Thyroid gland (tissue), 4 donors: ENCODE measurements at regions not wholly inside any gene's neighbourhood (a gene's known extent, or its start where the extent isn't known, plus 50 kb on each side); places are given as distances from the start of the nearest gene placed in this dataset.

Source experiments
- DNase-seq, 2 donors: peaks; one replicate each; pipeline ENCODE4 v3.0.0-alpha.2; 2019
- H3K27ac ChIP-seq, 3 donors: fragments of 200-600 bp; sonication (generic); 1 replicate in 2 of 3; 2 replicates in 1 of 3; pipeline ENCODE4 v1.5.1; 2016 to 2019; ENCODE audit warnings: mild to moderate bottlenecking in 1 of 3, moderate library complexity in 1 of 3
- H3K27me3 ChIP-seq: fragments of 200-600 bp; sonication (generic); one replicate; pipeline ENCODE4 v1.5.1; 2019
- H3K36me3 ChIP-seq, 2 donors: fragments of 200-600 bp; sonication (generic); one replicate each; pipeline ENCODE4 v1.5.1; 2016 to 2019
- H3K4me1 ChIP-seq, 2 donors: fragments of 200-600 bp; sonication (generic); one replicate each; pipeline ENCODE4 v1.5.1; 2017 to 2019
- H3K4me3 ChIP-seq, 3 donors: fragments of 200-600 bp; sonication (generic); replicated peaks in 1 of 3; 1 replicate in 2 of 3; 2 replicates in 1 of 3; pipeline ENCODE4 v1.5.1; 2016; ENCODE audit warnings: mild to moderate bottlenecking in 1 of 3
- H3K9me3 ChIP-seq: fragments of 200-600 bp; sonication (generic); one replicate; pipeline ENCODE4 v1.5.1; 2017
- POLR2A ChIP-seq, 2 donors: fragments of 450-650 bp; IDR thresholded peaks; one replicate each; pipeline ENCODE4 v1.6.1; 2017; ENCODE audit warnings: antibody characterized with exemption in 2 of 2, mild to moderate bottlenecking in 2 of 2, moderate library complexity in 1 of 2
- WGBS, 2 donors: methylation state at CpG; one replicate each; pipeline ENCODE4 v1.1.5; 2017; 5-methylcytosine and 5-hydroxymethylcytosine counted together
- intact Hi-C: fragments of 100-400 bp; cut with DNase I; formaldehyde crosslinking; loops from one replicate; pipeline ENCODE4 v1.15.1; 2023
- TF ChIP-seq, protein P1 (sequence below), 6 experiments: fragments of 200-600 bp in 3 of 6; fragments of 450-650 bp in 3 of 6; sonication (generic) in 3 of 6; IDR thresholded peaks; one replicate each; pipeline ENCODE4 v1.5.1; 2016 to 2019; ENCODE audit warnings: antibody characterized with exemption in 6 of 6, mild to moderate bottlenecking in 2 of 6, inconsistent platforms in 1 of 6, moderate library complexity in 1 of 6

- Histone ChIP-seq H3K36me3 (no peaks in the 10 kb centered on the region), H3K4me1 (no peaks in the 10 kb centered on the region), H3K9me3 (no peaks in the 10 kb centered on the region), H3K4me3 (no peak overlapping the region), H3K27me3 (no peaks in the 10 kb centered on the region), H3K27ac (no peak overlapping the region)
- DNase-seq: no peak
- intact Hi-C loops: no loop called here
- 55 to 64% methylated on average over 1 of the region's 1 CpG for WGBS, 2 donors
- no peak for TF ChIP-seq POLR2A (IDR thresholded peaks at IDR 0.05)
- TF ChIP-seq, protein P1, sequence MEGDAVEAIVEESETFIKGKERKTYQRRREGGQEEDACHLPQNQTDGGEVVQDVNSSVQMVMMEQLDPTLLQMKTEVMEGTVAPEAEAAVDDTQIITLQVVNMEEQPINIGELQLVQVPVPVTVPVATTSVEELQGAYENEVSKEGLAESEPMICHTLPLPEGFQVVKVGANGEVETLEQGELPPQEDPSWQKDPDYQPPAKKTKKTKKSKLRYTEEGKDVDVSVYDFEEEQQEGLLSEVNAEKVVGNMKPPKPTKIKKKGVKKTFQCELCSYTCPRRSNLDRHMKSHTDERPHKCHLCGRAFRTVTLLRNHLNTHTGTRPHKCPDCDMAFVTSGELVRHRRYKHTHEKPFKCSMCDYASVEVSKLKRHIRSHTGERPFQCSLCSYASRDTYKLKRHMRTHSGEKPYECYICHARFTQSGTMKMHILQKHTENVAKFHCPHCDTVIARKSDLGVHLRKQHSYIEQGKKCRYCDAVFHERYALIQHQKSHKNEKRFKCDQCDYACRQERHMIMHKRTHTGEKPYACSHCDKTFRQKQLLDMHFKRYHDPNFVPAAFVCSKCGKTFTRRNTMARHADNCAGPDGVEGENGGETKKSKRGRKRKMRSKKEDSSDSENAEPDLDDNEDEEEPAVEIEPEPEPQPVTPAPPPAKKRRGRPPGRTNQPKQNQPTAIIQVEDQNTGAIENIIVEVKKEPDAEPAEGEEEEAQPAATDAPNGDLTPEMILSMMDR (IDR thresholded peaks at IDR 0.05): no peak
These were observed 396.9 kb upstream of the ADGRB3 start for GRCh38 chr6:68238097-68238601.

- no peak for TF ChIP-seq POLR2A (IDR thresholded peaks at IDR 0.05)
- TF ChIP-seq, protein P1 (IDR thresholded peaks at IDR 0.05): no peak
- Histone ChIP-seq H3K4me3 (no peak overlapping the region), H3K4me1 (no peaks in the 10 kb centered on the region), H3K9me3 (no peaks in the 10 kb centered on the region), H3K36me3 (no peaks in the 10 kb centered on the region), H3K27ac (no peak overlapping the region), H3K27me3 (no peaks in the 10 kb centered on the region)
- WGBS, 2 donors: 60 to 62% methylated on average over 6 of the region's 6 CpGs
- DNase-seq: no peak
- intact Hi-C loops: no loop called here
These were observed 397.9 kb upstream of the ADGRB3 start for GRCh38 chr6:68237205-68237604.

- TF ChIP-seq POLR2A (IDR thresholded peaks at IDR 0.05): no peak
- TF ChIP-seq, protein P1 (IDR thresholded peaks at IDR 0.05): no peak
- intact Hi-C loops: no loop called here
- H3K27ac ChIP-seq: no peak overlapping the region
- H3K4me1 ChIP-seq: no peaks in the 10 kb centered on the region
- H3K4me3 ChIP-seq: no peak overlapping the region
- no peak for DNase-seq
- H3K36me3 ChIP-seq: no peaks in the 10 kb centered on the region
- H3K9me3 ChIP-seq: no peaks in the 10 kb centered on the region
- no peaks in the 10 kb centered on the region for H3K27me3 ChIP-seq
- WGBS, 2 donors: 0 to 31% methylated on average over 1 of the region's 1 CpG
These were observed 399.7 kb upstream of the ADGRB3 start for GRCh38 chr6:68235326-68235784.

DNA sequence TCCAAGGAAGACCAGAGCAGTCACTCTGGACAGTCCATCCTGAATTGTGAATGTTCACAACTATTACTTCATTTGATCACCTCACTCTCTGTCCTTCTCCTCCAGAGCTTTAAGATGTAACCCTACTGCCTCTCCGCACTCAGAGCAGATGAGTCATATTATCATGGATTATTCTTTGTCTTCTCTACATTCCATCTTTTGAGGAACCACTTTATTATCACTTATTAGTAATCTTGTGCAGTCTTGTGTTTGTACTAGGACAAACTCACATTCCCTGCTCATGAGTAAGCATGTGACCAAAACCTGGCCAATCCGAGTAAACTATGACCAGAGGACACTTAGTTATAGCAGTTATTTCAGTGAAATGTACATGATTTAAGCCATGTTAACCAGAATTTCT is 401.5 kb upstream of the ADGRB3 start:
- TF ChIP-seq, protein P1 (IDR thresholded peaks at IDR 0.05): no peak
- no peak for TF ChIP-seq POLR2A (IDR thresholded peaks at IDR 0.05)
- Histone ChIP-seq H3K4me1 (no peaks in the 10 kb centered on the region), H3K4me3 (no peak overlapping the region), H3K36me3 (no peaks in the 10 kb centered on the region), H3K27me3 (no peaks in the 10 kb centered on the region), H3K9me3 (no peaks in the 10 kb centered on the region), H3K27ac (no peak overlapping the region)
- intact Hi-C loops: no loop called here
- no peak for DNase-seq
- 87 to 91% methylated on average over 2 of the region's 2 CpGs for WGBS, 2 donors

DNA sequence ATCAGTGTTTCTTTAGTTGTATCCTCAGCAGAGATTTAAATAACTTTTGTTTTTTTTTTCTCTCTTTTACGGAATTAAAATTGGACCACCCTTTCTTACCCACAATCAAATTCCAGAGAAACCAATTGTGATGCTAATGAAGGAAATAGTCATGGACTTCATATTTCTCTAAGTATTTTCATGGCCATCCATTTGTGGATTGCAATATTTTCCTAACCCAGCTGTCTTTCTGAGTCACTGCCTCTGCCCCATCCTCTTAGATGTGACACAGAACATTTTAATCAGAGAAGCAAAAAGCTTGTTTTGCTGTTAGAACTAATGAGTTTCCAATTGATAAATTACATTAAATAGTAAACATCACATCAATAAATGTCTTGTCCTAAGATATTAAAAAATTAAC is 405.5 kb upstream of the ADGRB3 start:
- H3K4me3 ChIP-seq: no peak overlapping the region
- H3K27me3 ChIP-seq: no peaks in the 10 kb centered on the region
- no peak overlapping the region for H3K27ac ChIP-seq
- DNase-seq: no peak
- intact Hi-C loops: no loop called here
- TF ChIP-seq, protein P1 (IDR thresholded peaks at IDR 0.05): no peak
- TF ChIP-seq POLR2A (IDR thresholded peaks at IDR 0.05): no peak
- H3K4me1 ChIP-seq: no peaks in the 10 kb centered on the region
- no peaks in the 10 kb centered on the region for H3K9me3 ChIP-seq
- H3K36me3 ChIP-seq: no peaks in the 10 kb centered on the region
- 63 to 68% methylated on average over 1 of the region's 1 CpG for WGBS, 2 donors
